Subcutaneous abdominal adipose tissue (tissue), 5 donors: ENCODE measurements at regions not wholly inside any gene's neighbourhood (a gene's known extent, or its start where the extent isn't known, plus 50 kb on each side); places are given as distances from the start of the nearest gene placed in this dataset.

Experiments used
- H3K27ac ChIP-seq: one replicate; pipeline ENCODE4 v1.7.0; 2013; ENCODE audit warnings: low read depth, mild to moderate bottlenecking, inconsistent platforms, low read length, moderate library complexity
- H3K27me3 ChIP-seq, 5 donors: one replicate each; pipeline ENCODE4 v1.7.0; 2013; ENCODE audit warnings: low read length in 5 of 5, inconsistent platforms in 1 of 5; ENCODE audit not compliant: control insufficient read depth in 5 of 5, insufficient read depth in 4 of 5
- H3K36me3 ChIP-seq, 5 donors: one replicate each; pipeline ENCODE4 v1.7.0; 2013; ENCODE audit warnings: low read length in 5 of 5; ENCODE audit not compliant: control insufficient read depth in 5 of 5, insufficient read depth in 5 of 5
- H3K4me1 ChIP-seq, 5 donors: one replicate each; pipeline ENCODE4 v1.7.0; 2013; ENCODE audit warnings: low read length in 5 of 5, mild to moderate bottlenecking in 3 of 5, moderate library complexity in 1 of 5; ENCODE audit not compliant: control insufficient read depth in 5 of 5, insufficient read depth in 5 of 5
- H3K4me3 ChIP-seq, 5 donors: one replicate each; pipeline ENCODE4 v1.7.0; 2013; ENCODE audit warnings: low read length in 5 of 5, low read depth in 1 of 5
- H3K9ac ChIP-seq, 5 donors: one replicate each; pipeline ENCODE4 v1.7.0; 2013; ENCODE audit warnings: low read length in 5 of 5, mild to moderate bottlenecking in 4 of 5, moderate library complexity in 3 of 5
- H3K9me3 ChIP-seq, 5 donors: one replicate each; pipeline ENCODE4 v1.7.0; 2013; ENCODE audit warnings: low read length in 5 of 5; ENCODE audit not compliant: control insufficient read depth in 5 of 5
- donor health status: healthy.
- donor health status: healthy.
- donor health status: healthy.
- donor health status: healthy.
- donor health status: healthy.

- H3K27me3 ChIP-seq, result no peaks in the 10 kb centered on the region
- no peak overlapping the region for H3K9ac ChIP-seq
- peak overlapping the region; percentile 84 for H3K27ac ChIP-seq
- no peaks in the 10 kb centered on the region for H3K9me3 ChIP-seq
- no peaks in the 10 kb centered on the region for H3K36me3 ChIP-seq
- H3K4me1 ChIP-seq, result peaks cover 3 to 40% (median 31%) of the 10 kb centered on the region in 5 donors
- no peak overlapping the region for H3K4me3 ChIP-seq
Observed at GRCh38 chr10:29806350-29806788, 171.6 kb upstream of the SVIL start.

- no peaks in the 10 kb centered on the region for H3K27me3 ChIP-seq
- no peaks in the 10 kb centered on the region for H3K9me3 ChIP-seq
- peak overlapping the region; percentile 84 for H3K27ac ChIP-seq
- H3K4me1 ChIP-seq, result peaks cover 3 to 40% (median 29%) of the 10 kb centered on the region in 5 donors
- H3K4me3 ChIP-seq, result no peak overlapping the region
- H3K36me3 ChIP-seq, result no peaks in the 10 kb centered on the region
- H3K9ac ChIP-seq, result peak overlapping the region in 1 of 5 donors; percentile 37
Observed at GRCh38 chr10:29805134-29805723, 170.5 kb upstream of the SVIL start.

GRCh38 chr10:29804025-29804852, 169.5 kb upstream of the SVIL start:
- H3K9ac ChIP-seq, result no peak overlapping the region
- peak overlapping the region; percentile 84 for H3K27ac ChIP-seq
- H3K9me3 ChIP-seq, result no peaks in the 10 kb centered on the region
- H3K4me1 ChIP-seq, result peaks cover 3 to 40% (median 29%) of the 10 kb centered on the region in 5 donors
- no peak overlapping the region for H3K4me3 ChIP-seq
- no peaks in the 10 kb centered on the region for H3K36me3 ChIP-seq
- H3K27me3 ChIP-seq, result no peaks in the 10 kb centered on the region

GRCh38 chr10:29802171-29802570, 167.4 kb upstream of the SVIL start:
- H3K27ac ChIP-seq, result no peak overlapping the region
- no peak overlapping the region for H3K9ac ChIP-seq
- H3K4me3 ChIP-seq, result no peak overlapping the region
- H3K9me3 ChIP-seq, result no peaks in the 10 kb centered on the region
- H3K27me3 ChIP-seq, result no peaks in the 10 kb centered on the region
- H3K36me3 ChIP-seq, result no peaks in the 10 kb centered on the region
- H3K4me1 ChIP-seq, result peaks cover 3 to 38% (median 27%) of the 10 kb centered on the region in 5 donors

GRCh38 chr10:29798921-29799690, 164.3 kb upstream of the SVIL start:
- H3K4me3 ChIP-seq, result no peak overlapping the region
- H3K4me1 ChIP-seq, result peaks cover 0 to 13% (median 7%) of the 10 kb centered on the region in 5 donors
- H3K27me3 ChIP-seq, result no peaks in the 10 kb centered on the region
- H3K27ac ChIP-seq, result no peak overlapping the region
- H3K9ac ChIP-seq, result no peak overlapping the region
- H3K36me3 ChIP-seq, result no peaks in the 10 kb centered on the region
- no peaks in the 10 kb centered on the region for H3K9me3 ChIP-seq

- Histone ChIP-seq H3K27me3 (no peaks in the 10 kb centered on the region), H3K4me3 (no peak overlapping the region), H3K27ac (no peak overlapping the region), H3K4me1 (peaks cover 0 to 3% (median 0%) of the 10 kb centered on the region in 5 donors), H3K36me3 (no peaks in the 10 kb centered on the region), H3K9ac (no peak overlapping the region), H3K9me3 (no peaks in the 10 kb centered on the region)
Observed at GRCh38 chr10:29797616-29798015, 162.8 kb upstream of the SVIL start.

- H3K27ac ChIP-seq, result no peak overlapping the region
Observed at GRCh38 chr10:29795850-29796249, 161.1 kb upstream of the SVIL start.

GRCh38 chr10:29794776-29795611, 160.2 kb upstream of the SVIL start:
- Histone ChIP-seq H3K9me3 (no peaks in the 10 kb centered on the region), H3K36me3 (no peaks in the 10 kb centered on the region), H3K9ac (no peak overlapping the region), H3K27ac (no peak overlapping the region), H3K4me3 (no peak overlapping the region), H3K27me3 (no peaks in the 10 kb centered on the region), H3K4me1 (peaks cover 0 to 3% (median 0%) of the 10 kb centered on the region in 5 donors)

More at GRCh38 chr10:29795850-29796249, 161.1 kb upstream of the SVIL start:
- Histone ChIP-seq H3K4me3 (no peak overlapping the region), H3K27me3 (no peaks in the 10 kb centered on the region), H3K9ac (no peak overlapping the region), H3K9me3 (no peaks in the 10 kb centered on the region), H3K36me3 (no peaks in the 10 kb centered on the region), H3K4me1 (peaks cover 0 to 3% (median 0%) of the 10 kb centered on the region in 5 donors)

GRCh38 chr10:29791773-29792172, 157.0 kb upstream of the SVIL start:
- peaks cover 0 to 3% (median 0%) of the 10 kb centered on the region in 5 donors for H3K4me1 ChIP-seq
- peaks cover 0 to 8% (median 5%) of the 10 kb centered on the region in 5 donors for H3K9me3 ChIP-seq
- H3K9ac ChIP-seq, result no peak overlapping the region
- H3K4me3 ChIP-seq, result no peak overlapping the region
- no peak overlapping the region for H3K27ac ChIP-seq
- no peaks in the 10 kb centered on the region for H3K27me3 ChIP-seq
- H3K36me3 ChIP-seq, result no peaks in the 10 kb centered on the region
